GM21619 (cell line): ENCODE measurements at regions not wholly inside any gene's neighbourhood (a gene's known extent, or its start where the extent isn't known, plus 50 kb on each side); places are given as distances from the start of the nearest gene placed in this dataset.
"Not testable (repeated sequence)": the region's sequence is repeated elsewhere in the genome, so short reads cannot be mapped to it uniquely, and the experiment has no call there.

Experiments
- ATAC-seq: cut with Tn5 transposase; IDR thresholded peaks from one replicate; pipeline ENCODE4 v1.9.1; 2021; ENCODE audit not compliant: unreplicated experiment

- ATAC-seq = not testable (repeated sequence)
Observed at GRCh38 chr20:29411458-29411820, 1846.0 kb upstream of the DEFB115 start.

DNA sequence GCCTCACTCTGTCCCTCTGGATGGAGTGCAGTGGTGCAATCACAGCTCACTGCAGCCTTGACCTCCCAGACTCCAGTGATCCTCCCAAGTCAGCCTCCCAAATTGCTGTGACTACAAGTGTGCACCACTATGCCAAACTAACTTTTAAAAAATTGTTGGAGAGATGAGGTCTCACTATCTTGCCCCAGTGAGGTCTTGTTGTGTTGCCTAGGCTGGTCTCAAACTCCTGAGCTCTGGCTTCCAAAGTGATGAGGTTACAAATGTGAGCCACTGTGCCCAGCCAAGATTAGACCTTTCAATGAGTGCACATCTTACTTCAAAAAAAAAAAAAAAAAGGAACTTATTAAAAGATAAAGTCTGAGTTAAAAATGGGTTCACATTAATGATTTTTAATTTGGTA lies 1838.1 kb upstream of the DEFB115 start:
- ATAC-seq = no peak

DNA sequence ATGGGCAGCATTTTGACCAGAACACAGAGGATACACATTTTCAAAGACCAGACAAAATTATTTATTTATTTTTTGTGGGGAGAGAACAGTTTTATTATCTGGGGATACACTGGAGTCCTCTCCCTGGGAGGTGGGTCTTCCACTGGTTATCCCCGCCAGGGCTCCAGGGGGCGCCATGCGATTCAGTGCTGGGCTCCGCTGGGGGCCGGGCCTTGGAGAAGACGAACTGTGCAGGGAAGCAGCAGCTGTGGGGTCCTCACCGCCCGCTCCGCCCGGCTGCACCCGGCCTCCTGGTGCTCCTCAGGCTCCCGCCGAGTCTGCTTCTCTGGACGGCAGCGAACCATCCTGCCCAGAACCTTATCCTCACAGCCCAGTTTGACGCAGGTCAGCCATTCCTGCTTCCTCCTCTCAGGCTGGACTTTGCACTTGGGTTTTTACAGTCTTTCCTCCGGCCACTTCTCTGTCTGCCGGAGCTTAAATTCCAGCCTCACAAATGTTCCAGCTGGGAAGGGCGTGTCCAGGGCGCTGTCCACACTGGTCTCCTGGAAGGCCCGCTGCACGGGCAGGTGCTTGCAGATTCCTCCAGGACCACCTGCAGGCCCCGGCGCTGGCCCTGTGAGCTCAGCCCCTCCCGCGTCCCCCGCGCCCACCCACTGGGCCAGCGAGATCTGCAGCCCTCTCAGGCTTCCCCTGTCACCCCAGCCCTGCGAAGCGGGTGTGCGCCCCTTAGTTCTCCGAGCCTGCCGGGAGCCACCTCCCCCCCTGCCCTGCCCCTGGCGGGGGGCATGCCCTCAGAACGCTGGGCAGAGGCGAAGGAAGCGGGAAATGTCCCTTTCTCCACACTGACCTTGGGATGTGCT lies 1830.0 kb upstream of the DEFB115 start:
- ATAC-seq = no peak

GRCh38 chr20:29430531-29430930 lies 1826.9 kb upstream of the DEFB115 start:
- ATAC-seq = no peak

DNA sequence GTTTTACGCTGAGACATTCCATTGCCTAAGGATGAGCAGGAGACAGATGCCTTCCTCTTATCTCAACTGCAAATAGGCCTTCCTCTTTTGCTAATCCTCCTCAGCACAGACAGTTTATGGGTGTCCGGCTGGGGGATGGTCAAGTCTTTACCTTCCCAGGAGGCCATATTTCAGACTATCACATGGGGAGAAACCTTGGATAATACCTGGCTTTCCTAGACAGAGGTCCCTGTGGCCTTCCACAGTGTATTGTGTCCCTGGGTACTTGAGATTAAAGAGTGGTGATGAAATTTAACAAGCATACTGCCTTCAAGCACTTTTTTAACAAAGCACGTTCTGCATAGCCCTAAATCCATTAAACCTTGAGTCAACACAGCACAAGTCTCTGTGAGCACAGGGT lies 1816.7 kb upstream of the DEFB115 start:
- ATAC-seq = not testable (repeated sequence)

DNA sequence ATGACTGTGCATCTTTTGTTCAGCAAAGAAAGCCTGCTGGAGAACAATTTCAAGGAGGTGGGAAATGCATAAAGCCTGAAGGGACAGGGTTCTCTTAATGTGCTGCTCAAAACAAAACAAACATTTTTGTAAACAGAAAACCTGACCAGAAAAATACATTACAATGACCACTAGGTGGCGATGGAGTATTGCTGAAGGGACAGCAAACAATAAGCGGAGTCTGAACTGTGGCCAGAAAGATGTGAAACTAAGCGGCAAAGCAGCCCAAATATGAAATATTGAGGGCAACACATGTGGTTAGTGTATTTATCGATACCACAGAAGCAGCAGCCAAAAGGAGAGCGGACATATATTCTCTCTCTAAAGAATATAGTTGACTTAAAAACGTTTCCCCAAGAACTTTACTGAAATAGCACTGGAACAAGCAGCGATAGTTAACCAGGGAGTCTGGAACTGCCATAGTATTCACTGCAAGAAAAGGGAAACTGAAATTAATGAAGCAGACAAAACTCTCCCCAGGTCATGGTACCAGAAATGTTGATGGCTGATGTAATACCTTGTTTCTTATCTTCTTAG lies 1814.2 kb upstream of the DEFB115 start:
- not testable (repeated sequence) for ATAC-seq

- peak; percentile 90 for ATAC-seq
Observed at GRCh38 chr20:29443819-29444218, 1813.6 kb upstream of the DEFB115 start.

DNA sequence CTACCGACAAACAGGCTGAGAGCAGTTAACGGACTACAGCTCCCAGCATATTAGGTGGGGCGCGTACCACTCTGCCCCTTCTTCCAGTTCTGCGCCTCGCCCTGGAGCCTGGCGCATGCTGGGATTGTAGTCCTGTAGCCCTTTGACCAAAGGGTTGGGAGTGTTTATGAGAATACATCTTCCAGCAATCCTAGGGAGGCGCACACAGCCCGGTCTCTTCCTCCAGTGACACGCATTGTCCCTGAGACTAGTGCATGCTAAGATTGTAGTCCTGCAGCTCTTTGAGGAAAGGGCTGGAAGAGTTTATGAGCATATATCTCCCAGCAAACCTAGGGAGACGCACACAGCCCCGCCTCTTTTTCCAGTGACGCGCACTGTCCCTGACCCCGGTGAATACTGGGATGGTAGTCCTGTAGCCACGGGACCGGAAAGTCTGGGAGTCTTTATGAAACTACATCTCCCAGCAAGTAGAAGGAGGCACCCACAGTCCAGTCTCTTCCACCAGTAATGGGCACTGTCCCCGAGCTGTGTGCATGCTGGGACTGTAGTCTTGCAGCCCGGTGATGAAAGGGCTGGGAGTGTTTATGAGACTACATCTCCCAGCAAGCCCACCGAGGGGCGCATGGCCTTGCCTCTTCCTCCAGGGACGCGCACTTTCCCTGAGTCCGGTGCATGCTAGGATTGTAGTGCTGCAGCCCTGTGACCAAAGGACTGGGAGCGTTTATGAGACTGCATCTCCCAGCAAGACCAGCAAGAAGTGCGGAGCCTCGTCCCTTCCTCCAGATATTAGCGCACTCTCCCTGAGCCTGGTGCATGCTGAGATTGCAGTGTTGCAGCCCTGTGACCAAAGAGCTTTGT lies 1812.2 kb upstream of the DEFB115 start:
- peak; percentile 75 for ATAC-seq

DNA sequence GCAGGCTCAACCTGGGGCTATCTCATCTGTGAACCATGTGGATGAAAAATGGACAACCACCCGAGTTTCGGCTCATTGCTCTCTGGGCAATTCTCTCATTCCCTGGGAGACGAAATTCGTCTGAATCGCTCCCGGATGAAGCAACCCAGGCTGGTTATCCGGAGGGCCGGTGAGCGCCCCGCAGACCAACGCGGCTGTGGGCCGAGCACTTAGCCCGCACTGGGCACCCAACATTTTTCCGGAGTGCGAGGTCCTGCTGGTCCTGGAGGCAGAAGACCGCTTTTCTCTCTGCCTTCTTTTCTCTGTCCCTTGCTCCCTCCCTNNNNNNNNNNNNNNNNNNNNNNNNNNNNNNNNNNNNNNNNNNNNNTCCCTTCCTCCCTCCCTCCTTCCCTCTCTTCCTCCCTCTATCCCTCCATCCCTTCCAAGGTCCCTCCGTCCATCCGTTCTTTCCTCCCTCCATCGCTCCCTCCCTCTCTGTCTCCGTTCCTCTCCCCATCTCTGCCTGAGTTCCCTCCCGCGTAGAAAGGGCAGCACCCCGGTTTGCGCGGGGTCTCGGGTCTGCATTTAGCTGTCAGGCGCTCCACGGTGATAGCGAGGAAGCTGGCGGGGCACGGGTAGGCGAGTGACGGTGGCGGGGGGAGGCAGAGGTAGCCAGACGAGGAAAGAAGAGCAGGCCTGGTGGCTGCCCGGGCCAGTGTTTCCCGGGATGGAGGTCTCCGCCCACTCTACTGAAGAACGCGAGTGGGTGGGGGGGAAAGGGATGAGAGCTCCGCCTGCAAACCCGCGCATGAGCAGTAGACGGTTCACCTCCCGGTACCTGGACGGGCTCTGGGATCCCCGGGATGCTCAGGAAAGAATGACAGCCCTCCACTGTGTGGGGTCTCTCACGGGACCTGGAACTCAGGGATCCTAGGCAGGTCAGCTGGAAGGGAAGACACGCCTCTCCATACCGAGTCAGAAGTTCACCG lies 1809.7 kb upstream of the DEFB115 start:
- not testable (repeated sequence) for ATAC-seq

DNA sequence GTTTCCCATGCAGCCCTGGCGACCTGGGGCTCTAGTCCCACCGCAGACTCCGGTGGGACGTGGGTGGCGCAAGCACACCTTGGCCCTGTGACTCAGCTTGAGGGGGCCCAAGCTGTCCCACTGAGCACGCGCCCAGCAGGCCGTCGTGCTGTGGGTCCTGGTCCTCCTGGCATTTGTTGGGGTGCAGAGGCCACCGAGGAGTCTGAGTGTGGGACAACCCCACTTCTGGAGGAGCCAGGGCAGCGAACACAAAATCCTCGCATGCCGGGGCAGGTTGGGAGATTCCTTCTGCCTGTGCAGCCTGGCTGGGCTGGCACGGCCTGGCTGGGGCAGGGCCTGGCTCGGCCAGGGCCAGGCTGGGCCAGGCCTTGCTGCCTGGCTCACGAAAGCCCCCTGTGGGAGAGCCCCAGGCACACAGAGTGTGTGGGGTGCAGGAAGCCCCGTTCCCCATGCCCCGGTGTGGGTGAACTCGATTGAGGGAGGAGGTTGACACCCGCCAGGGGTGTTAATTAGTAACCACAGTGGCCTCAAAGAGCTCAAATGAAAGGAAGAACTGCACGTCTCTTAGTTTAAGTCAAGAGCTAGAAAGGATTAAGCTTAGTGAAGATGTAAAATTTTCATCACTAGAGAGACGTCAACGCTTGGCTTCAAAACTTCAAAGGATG lies 1808.5 kb upstream of the DEFB115 start:
- ATAC-seq = no peak

GRCh38 chr20:29452186-29452585 lies 1805.3 kb upstream of the DEFB115 start:
- no peak for ATAC-seq

DNA sequence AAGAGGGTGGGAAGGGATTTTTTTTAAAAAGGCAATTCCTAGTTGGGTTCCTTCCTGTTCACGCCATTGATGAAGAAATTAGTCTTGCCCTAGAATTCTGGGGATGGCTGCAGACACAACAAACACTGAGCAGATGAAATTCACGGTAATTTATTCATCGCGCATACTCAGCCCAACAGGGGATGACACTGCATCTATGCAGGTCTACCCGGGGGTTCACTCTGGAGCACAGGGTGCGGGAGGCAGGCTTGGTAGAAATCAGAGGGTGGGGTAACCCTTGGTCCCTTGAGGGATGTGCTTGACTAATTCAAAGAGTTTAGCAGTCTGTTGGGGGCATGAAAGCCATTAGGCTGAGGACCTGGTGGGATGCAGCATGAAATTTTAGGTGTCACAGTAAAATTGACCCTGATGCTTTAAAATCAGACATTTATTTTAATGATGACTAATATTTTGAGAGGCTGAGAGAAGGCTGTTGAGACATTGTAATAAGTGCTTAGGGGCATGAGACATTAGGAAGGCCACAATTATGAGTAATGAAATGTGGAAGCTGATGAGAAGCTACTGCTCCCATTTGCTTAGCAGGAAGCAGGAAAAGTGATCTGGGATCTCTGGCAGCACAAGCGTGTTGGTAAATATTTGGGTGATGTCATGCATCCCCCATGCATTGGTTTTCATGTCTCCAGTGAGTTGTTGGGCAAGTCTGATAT lies 1800.3 kb upstream of the DEFB115 start:
- not testable (repeated sequence) for ATAC-seq

GRCh38 chr20:29472606-29473005 lies 1784.9 kb upstream of the DEFB115 start:
- no peak for ATAC-seq

- not testable (repeated sequence) for ATAC-seq
Observed at GRCh38 chr20:29492840-29493239, 1764.6 kb upstream of the DEFB115 start.

DNA sequence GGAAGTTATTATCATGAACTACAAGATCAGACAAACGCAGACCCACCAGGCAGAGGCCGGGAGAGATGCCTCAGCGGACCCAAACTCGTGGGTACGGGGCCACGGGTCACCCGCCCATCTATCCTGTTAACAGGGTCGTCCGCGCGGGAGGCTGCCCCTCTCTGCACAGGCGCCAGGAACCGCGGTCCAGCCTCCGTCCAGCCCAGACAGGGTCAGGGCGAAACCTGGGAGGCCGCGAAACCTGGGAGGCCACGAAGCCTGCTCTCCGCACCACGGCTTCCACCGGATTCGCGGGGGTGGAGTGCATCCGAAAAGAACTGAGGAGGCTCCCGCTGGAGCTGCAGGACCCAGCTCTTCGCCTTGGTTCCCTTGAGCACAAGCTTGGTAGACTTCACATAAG lies 1760.7 kb upstream of the DEFB115 start:
- ATAC-seq = not testable (repeated sequence)

DNA sequence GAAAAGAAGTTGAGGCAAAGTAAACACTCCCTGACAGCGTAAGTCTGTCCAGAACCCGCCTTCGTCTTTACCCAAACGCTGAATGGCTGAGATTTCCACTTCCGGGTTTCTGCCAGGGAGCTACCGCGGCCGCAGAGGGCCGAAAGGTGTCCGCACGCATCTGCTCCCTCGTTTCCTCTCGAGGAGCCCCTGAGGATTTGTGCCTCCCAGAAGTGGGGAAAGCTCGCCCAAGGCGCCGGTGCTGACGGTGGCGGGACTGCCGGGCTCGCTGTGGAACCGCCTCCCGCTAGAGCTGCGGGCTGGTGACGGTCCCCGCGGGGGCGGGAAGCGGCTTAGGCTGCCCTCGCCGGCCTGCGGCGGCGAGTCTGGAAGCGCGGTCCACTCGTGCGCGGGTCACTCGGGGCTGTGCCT lies 1760.2 kb upstream of the DEFB115 start:
- ATAC-seq = no peak

- ATAC-seq = not testable (repeated sequence)
Observed at GRCh38 chr20:29497684-29498083, 1759.8 kb upstream of the DEFB115 start.

GRCh38 chr20:29500738-29501137 lies 1756.7 kb upstream of the DEFB115 start:
- not testable (repeated sequence) for ATAC-seq

- ATAC-seq = not testable (repeated sequence)
Observed at GRCh38 chr20:29514634-29515033, 1742.8 kb upstream of the DEFB115 start.
